Keratinocyte (primary cell): ENCODE measurements at regions not wholly inside any gene's neighbourhood (a gene's known extent, or its start where the extent isn't known, plus 50 kb on each side); places are given as distances from the start of the nearest gene placed in this dataset.

Experiments
- DNase-seq: peaks from one replicate; pipeline ENCODE4 v3.0.0-alpha.2; 2011; ENCODE audit warnings: low read depth, missing footprints, low spot score
- FAIRE-seq: peaks from 2 replicates; lab custom pipeline; 2011; peaks lifted over from hg19 to GRCh38; lab: Jason Lieb, UNC
- H2AFZ ChIP-seq: 2 replicates; pipeline ENCODE4 v1.6.0; 2012; ENCODE audit warnings: low read length, control low read depth, inconsistent platforms; ENCODE audit not compliant: control insufficient read depth
- H3K27ac ChIP-seq: 2 replicates; pipeline ENCODE4 v1.5.1; 2011; ENCODE audit warnings: low read length; ENCODE audit not compliant: control insufficient read depth, insufficient read depth
- H3K27me3 ChIP-seq: 3 replicates; pipeline ENCODE4 v1.6.0; 2011; ENCODE audit warnings: low read length; ENCODE audit not compliant: control insufficient read depth, insufficient read depth; ENCODE audit errors: extremely low read depth
- H3K36me3 ChIP-seq, 2 experiments: 2 replicates in 1 of 2; 3 replicates in 1 of 2; pipeline ENCODE4 v1.5.1; 2011; ENCODE audit warnings: low read length in 2 of 2, mild to moderate bottlenecking in 1 of 2; ENCODE audit not compliant: control insufficient read depth in 2 of 2, insufficient read depth in 2 of 2; ENCODE audit errors: extremely low read depth in 1 of 2
- H3K4me1 ChIP-seq: 3 replicates; pipeline ENCODE4 v1.5.1; 2011; ENCODE audit warnings: low read length; ENCODE audit not compliant: control insufficient read depth, insufficient read depth; ENCODE audit errors: extremely low read depth
- H3K4me2 ChIP-seq: 3 replicates; pipeline ENCODE4 v1.6.0; 2011; ENCODE audit warnings: low read depth, low read length; ENCODE audit not compliant: control insufficient read depth, insufficient read depth; ENCODE audit errors: extremely low read depth
- H3K4me3 ChIP-seq, 3 experiments: fragments of 200-600 bp in 1 of 3; sonication (generic) in 1 of 3; 2 replicates in 2 of 3; 3 replicates in 1 of 3; pipeline ENCODE4 v1.5.1; 2011 to 2016; ENCODE audit warnings: low read length in 3 of 3, mild to moderate bottlenecking in 3 of 3, control low read depth in 2 of 3, inconsistent platforms in 1 of 3, low read depth in 1 of 3, mixed read lengths in 1 of 3, mixed run types in 1 of 3, moderate library complexity in 1 of 3; ENCODE audit not compliant: control insufficient read depth in 2 of 3, insufficient read depth in 2 of 3; ENCODE audit errors: extremely low read depth in 1 of 3
- H3K79me2 ChIP-seq: 2 replicates; pipeline ENCODE4 v1.6.0; 2012; ENCODE audit warnings: low read length; ENCODE audit not compliant: control insufficient read depth, insufficient read depth
- H3K9ac ChIP-seq: 3 replicates; pipeline ENCODE4 v1.6.0; 2011; ENCODE audit warnings: low read length; ENCODE audit not compliant: control insufficient read depth, insufficient read depth; ENCODE audit errors: extremely low read depth
- H3K9me1 ChIP-seq: 3 replicates; pipeline ENCODE4 v1.6.0; 2011; ENCODE audit warnings: low read length; ENCODE audit not compliant: control insufficient read depth, insufficient read depth; ENCODE audit errors: extremely low read depth
- H3K9me3 ChIP-seq: 2 replicates; pipeline ENCODE4 v1.5.1; 2012; ENCODE audit warnings: low read depth, low read length; ENCODE audit not compliant: control insufficient read depth
- H4K20me1 ChIP-seq: 3 replicates; pipeline ENCODE4 v1.6.0; 2011; ENCODE audit warnings: low read length; ENCODE audit not compliant: control insufficient read depth, insufficient read depth; ENCODE audit errors: extremely low read depth
- EZH2 ChIP-seq: IDR thresholded peaks from one replicate; pipeline ENCODE4 v1.6.1; 2012; ENCODE audit warnings: inconsistent platforms, mild to moderate bottlenecking, low read length, moderate library complexity
- dilution Hi-C: fragments of 300-500 bp; cut with MboI; formaldehyde crosslinking; loops from one replicate; pipeline ENCODE4 v1.7.0; 2020; ENCODE audit warnings: low sequenced_read_pairs; ENCODE audit not compliant: extremely low pct_ligation_motif_present
- TF ChIP-seq, protein P1 (sequence below), 3 experiments: IDR thresholded peaks in 1 of 3; conservative IDR thresholded peaks in 1 of 3; optimal IDR thresholded peaks in 1 of 3; 2 replicates in 2 of 3; 3 replicates in 1 of 3; pipeline versions ENCODE3 to v1.5.1; 2011; ENCODE audit warnings: low read length in 3 of 3, mild to moderate bottlenecking in 3 of 3, moderate library complexity in 2 of 3, control low read depth in 1 of 3, inconsistent platforms in 1 of 3; ENCODE audit not compliant: insufficient read depth in 2 of 3; ENCODE audit errors: extremely low read depth in 1 of 3

DNA sequence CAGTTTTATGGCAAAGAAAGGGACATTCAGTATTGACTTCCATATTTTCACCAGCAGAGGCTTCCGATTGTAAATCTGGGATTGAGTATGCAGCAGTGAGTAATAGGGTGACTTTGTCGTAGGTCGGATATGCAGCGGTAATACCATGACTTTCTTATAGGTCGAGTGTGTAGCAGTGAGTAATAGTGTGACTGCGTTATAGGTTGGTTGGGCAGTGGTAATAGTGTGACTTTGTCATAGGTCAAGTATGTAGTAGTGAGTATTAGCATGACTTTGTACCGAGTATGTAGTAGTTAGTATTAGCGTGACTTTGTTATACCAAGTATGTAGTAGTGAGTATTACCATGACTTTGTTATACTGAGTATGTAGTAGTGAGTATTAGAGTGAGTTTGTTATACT is 268.2 kb upstream of the ADARB2 start:
- no peaks in the 10 kb centered on the region for H3K9me1 ChIP-seq
- no peak overlapping the region for H2AFZ ChIP-seq
- no peak overlapping the region for H3K27ac ChIP-seq
- H3K36me3 ChIP-seq, result no peaks in the 10 kb centered on the region
- FAIRE-seq (no peak), DNase-seq (no peak)
- H3K27me3 ChIP-seq, result no peaks in the 10 kb centered on the region
- H4K20me1 ChIP-seq, result no peaks in the 10 kb centered on the region
- dilution Hi-C loops, result no loop called here
- TF ChIP-seq, protein P1, sequence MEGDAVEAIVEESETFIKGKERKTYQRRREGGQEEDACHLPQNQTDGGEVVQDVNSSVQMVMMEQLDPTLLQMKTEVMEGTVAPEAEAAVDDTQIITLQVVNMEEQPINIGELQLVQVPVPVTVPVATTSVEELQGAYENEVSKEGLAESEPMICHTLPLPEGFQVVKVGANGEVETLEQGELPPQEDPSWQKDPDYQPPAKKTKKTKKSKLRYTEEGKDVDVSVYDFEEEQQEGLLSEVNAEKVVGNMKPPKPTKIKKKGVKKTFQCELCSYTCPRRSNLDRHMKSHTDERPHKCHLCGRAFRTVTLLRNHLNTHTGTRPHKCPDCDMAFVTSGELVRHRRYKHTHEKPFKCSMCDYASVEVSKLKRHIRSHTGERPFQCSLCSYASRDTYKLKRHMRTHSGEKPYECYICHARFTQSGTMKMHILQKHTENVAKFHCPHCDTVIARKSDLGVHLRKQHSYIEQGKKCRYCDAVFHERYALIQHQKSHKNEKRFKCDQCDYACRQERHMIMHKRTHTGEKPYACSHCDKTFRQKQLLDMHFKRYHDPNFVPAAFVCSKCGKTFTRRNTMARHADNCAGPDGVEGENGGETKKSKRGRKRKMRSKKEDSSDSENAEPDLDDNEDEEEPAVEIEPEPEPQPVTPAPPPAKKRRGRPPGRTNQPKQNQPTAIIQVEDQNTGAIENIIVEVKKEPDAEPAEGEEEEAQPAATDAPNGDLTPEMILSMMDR (optimal IDR thresholded peaks at IDR 0.05 in 1 of 3, IDR thresholded peaks at IDR 0.05 in 1 of 3, conservative IDR thresholded peaks at IDR 0.05 in 1 of 3; ENCODE audit: extremely low read depth in 1 of 3, insufficient read depth in 2 of 3, low read length in 3 of 3), result no peak
- TF ChIP-seq EZH2, result no peak
- no peak overlapping the region for H3K9ac ChIP-seq
- H3K4me3 ChIP-seq, result no peak overlapping the region
- peaks cover 3% of the 10 kb centered on the region for H3K9me3 ChIP-seq
- H3K4me2 ChIP-seq, result no peak overlapping the region
- no peaks in the 10 kb centered on the region for H3K79me2 ChIP-seq
- H3K4me1 ChIP-seq, result no peaks in the 10 kb centered on the region

DNA sequence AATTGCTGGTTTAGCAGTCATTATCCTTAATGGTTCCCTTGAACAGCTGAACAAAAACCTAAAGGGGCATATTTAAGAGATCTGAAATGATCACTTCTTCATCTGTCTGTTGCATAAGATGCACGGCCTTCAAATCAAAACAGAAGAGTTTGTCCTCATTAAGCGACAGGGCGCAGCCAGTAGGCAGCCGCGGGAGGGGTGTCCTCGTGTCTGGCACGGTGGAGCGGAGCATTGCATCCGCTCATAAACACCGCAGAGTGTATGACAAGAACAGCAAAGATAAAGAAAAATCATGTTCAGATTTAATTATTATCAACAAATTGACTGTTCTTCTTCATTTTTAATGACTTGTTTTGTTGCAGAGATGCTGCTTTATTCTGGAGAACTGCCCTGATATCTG is 255.6 kb upstream of the ADARB2 start:
- FAIRE-seq (no peak), DNase-seq (no peak)
- Histone ChIP-seq H3K4me3 (no peak overlapping the region), H3K9me3 (no peaks in the 10 kb centered on the region), H4K20me1 (no peaks in the 10 kb centered on the region), H2AFZ (no peak overlapping the region), H3K36me3 (no peaks in the 10 kb centered on the region), H3K4me1 (no peaks in the 10 kb centered on the region), H3K79me2 (no peaks in the 10 kb centered on the region), H3K9me1 (no peaks in the 10 kb centered on the region), H3K27ac (no peak overlapping the region), H3K9ac (no peak overlapping the region), H3K4me2 (no peak overlapping the region), H3K27me3 (no peaks in the 10 kb centered on the region)
- dilution Hi-C loops, result no loop called here
- TF ChIP-seq EZH2, result no peak
- TF ChIP-seq, protein P1 (optimal IDR thresholded peaks at IDR 0.05 in 1 of 3, IDR thresholded peaks at IDR 0.05 in 1 of 3, conservative IDR thresholded peaks at IDR 0.05 in 1 of 3; ENCODE audit: extremely low read depth in 1 of 3, insufficient read depth in 2 of 3, low read length in 3 of 3), result no peak
